ENCODE measurements at regions not wholly inside any gene's neighbourhood (a gene's known extent, or its start where the extent isn't known, plus 50 kb on each side); places are given as distances from the start of the nearest gene placed in this dataset.
A peak's percentile ranks its signal among the peaks of the same experiment; 100 is the strongest.

DNA sequence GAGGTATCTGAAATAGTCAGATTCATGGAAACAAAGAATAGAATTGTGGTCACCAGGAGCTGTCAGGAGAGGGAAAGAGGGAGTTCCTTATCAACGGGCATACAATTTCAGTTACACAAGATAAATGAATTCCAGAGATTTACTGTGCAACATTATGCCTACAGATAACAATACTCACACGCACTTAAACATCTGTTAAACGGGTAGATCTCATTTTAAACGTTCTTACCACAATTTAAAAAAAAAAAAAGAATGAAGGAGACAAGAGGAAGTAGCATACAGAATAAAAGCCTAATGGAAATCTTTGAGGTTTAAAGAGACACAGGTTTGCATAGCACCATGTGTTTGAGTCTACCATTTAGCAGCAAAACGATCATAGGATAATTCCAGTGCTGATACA lies 298.0 kb downstream of the DKK2 start:
- H3K36me3 Mint-ChIP-seq = no peaks in the 10 kb centered on the region
- H3K9me3 Mint-ChIP-seq = peaks cover 2% of the 10 kb centered on the region
- no peak overlapping the region for H3K4me3 Mint-ChIP-seq
- no peak for ATAC-seq (ENCODE audit: low read depth)
- H3K27ac Mint-ChIP-seq = no peak overlapping the region
- DNase-seq = no peak
- no peaks in the 10 kb centered on the region for H3K27me3 Mint-ChIP-seq
- no peaks in the 10 kb centered on the region for H3K4me1 Mint-ChIP-seq
- POLR2A ChIA-PET = no interaction called here

DNA sequence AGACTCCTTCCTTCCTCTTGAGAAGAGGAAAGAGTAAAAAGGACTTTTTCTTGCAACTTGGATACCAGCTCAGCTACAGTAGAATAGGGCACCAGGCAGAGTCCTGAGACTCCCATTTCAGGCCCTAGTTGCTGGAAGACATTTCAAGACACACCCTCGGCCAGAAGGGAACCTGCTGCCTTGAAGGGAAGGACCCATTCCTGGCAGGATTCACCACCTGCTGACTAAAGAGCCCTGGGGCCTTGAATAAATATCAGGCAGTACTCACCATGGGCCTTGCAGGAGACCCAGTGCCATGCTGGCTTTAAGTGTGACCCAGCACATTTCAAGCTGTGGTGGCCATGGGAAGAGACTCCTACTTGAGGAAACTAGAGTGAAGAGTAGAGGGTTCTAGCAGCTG lies 317.6 kb downstream of the DKK2 start:
- POLR2A ChIA-PET = no interaction called here
- no peak overlapping the region for H3K27ac Mint-ChIP-seq
- no peaks in the 10 kb centered on the region for H3K27me3 Mint-ChIP-seq
- no peak overlapping the region for H3K4me3 Mint-ChIP-seq
- no peak for ATAC-seq (ENCODE audit: low read depth)
- peaks cover 2% of the 10 kb centered on the region for H3K9me3 Mint-ChIP-seq
- H3K36me3 Mint-ChIP-seq = no peaks in the 10 kb centered on the region
- H3K4me1 Mint-ChIP-seq = no peaks in the 10 kb centered on the region
- DNase-seq = no peak

DNA sequence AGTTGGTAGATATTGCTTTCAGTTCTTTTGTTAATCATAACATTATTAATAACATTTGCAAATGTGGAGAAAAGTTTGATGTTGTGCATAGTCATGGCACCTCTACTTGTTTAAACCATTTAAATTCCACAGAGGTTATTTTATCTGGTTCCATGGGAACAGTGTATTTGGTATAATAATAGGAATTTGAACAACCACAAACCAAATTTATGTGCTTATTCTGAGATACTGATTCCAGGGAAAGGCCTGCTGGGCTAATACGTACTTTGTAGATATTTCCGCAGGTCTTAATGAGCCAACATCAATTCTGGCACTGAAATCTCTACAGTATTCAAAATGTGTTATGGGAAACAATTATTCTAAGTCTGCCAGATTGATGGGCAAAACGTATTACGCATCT lies 319.0 kb downstream of the DKK2 start:
- Mint-ChIP-seq H3K4me3 (no peak overlapping the region), H3K36me3 (no peaks in the 10 kb centered on the region), H3K27me3 (no peaks in the 10 kb centered on the region), H3K27ac (no peak overlapping the region), H3K9me3 (peaks cover 4% of the 10 kb centered on the region), H3K4me1 (no peaks in the 10 kb centered on the region)
- ATAC-seq (ENCODE audit: low read depth) (no peak), DNase-seq (no peak)
- POLR2A ChIA-PET = no interaction called here

DNA sequence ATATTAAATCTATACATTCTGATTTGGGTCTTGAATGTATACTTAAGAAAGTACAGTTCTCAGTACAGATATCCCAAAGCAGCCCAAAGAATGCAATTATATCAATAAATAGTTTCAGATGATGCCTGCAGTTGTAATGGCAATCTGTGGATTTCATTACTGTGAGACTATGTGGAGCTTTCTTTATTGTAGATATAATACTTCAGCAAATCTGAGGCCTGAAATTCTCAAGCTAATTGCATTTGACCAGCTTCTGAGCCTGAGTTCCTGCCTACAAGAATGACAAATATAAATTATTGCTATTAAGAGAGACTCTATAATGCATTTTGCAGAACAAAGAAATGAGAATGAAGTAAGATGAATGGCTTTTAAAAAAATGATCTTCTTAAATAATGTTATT lies 320.3 kb downstream of the DKK2 start:
- POLR2A ChIA-PET = no interaction called here
- Mint-ChIP-seq H3K4me3 (no peak overlapping the region), H3K4me1 (no peaks in the 10 kb centered on the region), H3K27ac (no peak overlapping the region), H3K36me3 (no peaks in the 10 kb centered on the region), H3K27me3 (no peaks in the 10 kb centered on the region), H3K9me3 (peaks cover 4% of the 10 kb centered on the region)
- ATAC-seq (ENCODE audit: low read depth) (no peak), DNase-seq (no peak)

DNA sequence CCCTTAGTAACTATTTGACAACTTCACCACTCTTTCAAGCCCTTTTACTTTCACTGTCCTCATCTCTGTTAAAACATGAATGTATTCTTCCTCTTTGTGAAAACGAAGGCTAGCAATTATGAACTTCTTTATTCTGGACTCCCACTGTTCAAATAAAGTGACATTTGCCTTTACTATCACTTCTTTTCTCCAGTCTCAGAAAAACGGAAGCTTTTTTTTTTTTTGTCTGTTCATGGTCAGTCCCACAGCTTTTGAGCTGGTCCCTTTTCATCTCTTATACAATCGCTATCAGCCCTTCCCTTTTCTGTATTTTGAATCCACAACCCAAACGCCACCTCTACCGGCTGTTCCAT lies 327.7 kb downstream of the DKK2 start:
- ATAC-seq (ENCODE audit: low read depth) = no peak
- DNase-seq = no peak
- H3K4me3 Mint-ChIP-seq = no peak overlapping the region
- H3K4me1 Mint-ChIP-seq = no peaks in the 10 kb centered on the region
- H3K36me3 Mint-ChIP-seq = no peaks in the 10 kb centered on the region
- H3K9me3 Mint-ChIP-seq = peaks cover under 1% of the 10 kb centered on the region
- H3K27ac Mint-ChIP-seq = no peak overlapping the region
- POLR2A ChIA-PET = no interaction called here
- H3K27me3 Mint-ChIP-seq = no peaks in the 10 kb centered on the region

DNA sequence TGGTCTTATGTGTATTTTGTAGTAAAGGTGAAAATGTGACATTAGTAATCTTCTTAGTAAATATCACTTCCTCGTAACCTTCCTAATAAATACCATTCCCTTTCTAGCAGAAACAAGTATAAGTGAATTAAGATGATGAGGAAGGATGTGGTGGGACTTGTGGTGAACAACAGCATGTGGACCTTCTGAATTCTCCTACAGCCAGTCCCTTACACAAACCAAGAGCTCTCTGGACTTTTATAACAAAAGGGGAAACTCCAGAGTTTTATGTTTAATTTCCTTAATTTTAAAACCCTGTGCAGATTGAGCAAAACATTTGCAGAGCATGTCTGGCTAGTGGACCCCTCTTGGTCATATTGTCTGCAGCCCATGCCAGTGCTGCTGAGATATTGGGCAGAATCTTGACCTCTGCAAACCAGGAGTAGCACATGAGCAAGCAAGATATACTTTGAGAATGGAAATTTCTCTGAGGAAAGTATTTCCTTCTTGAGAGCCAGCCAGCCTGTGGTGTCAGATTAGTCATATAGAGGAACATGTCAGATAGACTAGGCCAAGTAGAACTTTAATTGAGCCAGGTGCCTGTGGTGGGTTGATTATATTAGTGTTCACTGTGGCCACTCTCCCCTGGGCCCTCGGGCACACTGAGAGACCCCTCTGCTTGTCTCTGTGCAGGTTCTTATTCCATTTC lies 328.2 kb downstream of the DKK2 start:
- H3K27ac Mint-ChIP-seq = no peak overlapping the region

DNA sequence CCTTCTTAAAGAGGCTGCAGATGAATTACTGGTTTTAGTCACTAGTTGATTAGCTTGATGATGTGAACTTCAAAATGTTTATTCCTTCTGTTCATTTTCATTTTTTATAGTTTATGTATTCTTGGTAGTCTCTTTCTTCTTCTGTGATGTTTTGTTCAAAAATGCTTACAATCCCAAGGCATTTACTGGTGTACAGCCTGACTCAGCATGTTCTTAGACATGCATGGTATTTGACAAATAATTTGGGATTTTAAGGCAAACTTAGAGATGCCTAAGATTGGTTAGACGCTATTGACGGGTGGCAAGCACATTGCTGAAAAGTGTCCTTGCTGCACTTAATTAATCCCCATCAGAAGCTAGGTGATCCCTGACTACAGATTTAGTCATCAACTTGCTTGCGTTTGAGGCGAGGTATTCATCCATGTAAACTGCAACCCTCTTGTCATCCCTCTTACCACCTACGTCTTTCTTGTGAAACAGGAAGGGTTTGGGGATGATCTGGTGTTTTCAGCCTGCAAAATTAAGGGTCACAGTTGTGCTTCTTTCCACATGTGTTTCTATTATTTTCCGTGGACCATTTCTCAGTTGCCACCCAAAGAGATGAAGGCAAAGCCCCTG lies 331.8 kb downstream of the DKK2 start:
- POLR2A ChIA-PET = no interaction called here
- Mint-ChIP-seq H3K4me3 (no peak overlapping the region), H3K27me3 (no peaks in the 10 kb centered on the region)

More for the DNA sequence above, 328.2 kb downstream of the DKK2 start:
- H3K27me3 Mint-ChIP-seq = no peaks in the 10 kb centered on the region
- DNase-seq = no peak
- no peak overlapping the region for H3K4me3 Mint-ChIP-seq
- H3K9me3 Mint-ChIP-seq = peaks cover 1% of the 10 kb centered on the region
- no peaks in the 10 kb centered on the region for H3K4me1 Mint-ChIP-seq
- POLR2A ChIA-PET = no interaction called here
- no peaks in the 10 kb centered on the region for H3K36me3 Mint-ChIP-seq
- no peak for ATAC-seq (ENCODE audit: low read depth)

DNA sequence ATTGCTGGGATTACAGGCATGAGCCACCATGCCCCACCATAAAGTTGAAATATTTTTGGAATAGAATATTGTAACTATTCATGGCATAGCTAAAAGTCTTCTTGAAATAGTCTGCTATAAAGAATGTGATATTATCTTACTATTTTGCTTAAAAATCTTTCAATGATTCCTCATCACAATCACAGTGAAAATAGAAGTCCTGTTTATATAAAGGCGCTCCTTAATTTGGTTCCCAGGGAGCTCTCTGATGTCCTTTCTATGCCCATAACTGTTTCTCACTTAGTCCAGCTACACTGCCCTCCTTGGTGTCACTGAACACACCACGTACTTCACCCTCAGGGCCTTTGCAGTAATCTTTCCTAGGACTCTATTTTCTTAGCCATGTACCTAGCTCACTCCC lies 331.7 kb upstream of the GIMD1 start:
- no peak overlapping the region for H3K27ac Mint-ChIP-seq
- DNase-seq (no peak), ATAC-seq (ENCODE audit: low read depth) (no peak)
- no peaks in the 10 kb centered on the region for H3K36me3 Mint-ChIP-seq
- peaks cover 1% of the 10 kb centered on the region for H3K4me1 Mint-ChIP-seq
- POLR2A ChIA-PET = no interaction called here
- H3K4me3 Mint-ChIP-seq = no peak overlapping the region
- H3K9me3 Mint-ChIP-seq = peaks cover 4% of the 10 kb centered on the region
- H3K27me3 Mint-ChIP-seq = no peaks in the 10 kb centered on the region

More for the DNA sequence above, 331.8 kb downstream of the DKK2 start:
- no peaks in the 10 kb centered on the region for H3K4me1 Mint-ChIP-seq
- peaks cover 4% of the 10 kb centered on the region for H3K9me3 Mint-ChIP-seq
- ATAC-seq (ENCODE audit: low read depth) (no peak), DNase-seq (no peak)
- H3K27ac Mint-ChIP-seq = no peak overlapping the region
- no peaks in the 10 kb centered on the region for H3K36me3 Mint-ChIP-seq

DNA sequence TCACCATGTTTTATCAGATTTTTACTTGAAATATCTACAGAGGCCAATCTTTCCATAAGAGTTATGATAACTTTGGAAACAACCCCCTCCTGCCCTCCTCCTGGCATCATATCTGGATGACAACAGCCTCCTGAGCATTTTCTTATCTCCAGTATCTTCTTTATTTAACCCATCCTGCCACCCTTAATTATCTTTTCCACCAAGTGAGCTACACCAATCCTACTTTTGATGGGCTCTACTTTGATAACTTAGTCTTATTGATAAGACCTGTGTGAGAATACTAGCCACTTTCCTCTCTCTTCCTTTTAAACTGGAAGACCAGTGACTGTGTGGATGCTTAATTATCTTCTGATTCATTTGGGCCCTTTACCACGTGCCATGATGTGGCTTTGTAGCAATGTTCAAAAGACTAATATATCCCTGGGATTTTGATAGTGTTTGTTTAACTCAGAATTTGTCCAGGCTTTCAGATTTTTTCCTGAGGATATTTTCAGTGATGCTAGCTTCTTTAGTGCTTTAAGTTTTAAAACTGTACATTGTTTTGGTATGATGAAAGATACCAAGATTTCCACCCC lies 330.1 kb upstream of the GIMD1 start:
- Mint-ChIP-seq H3K27me3 (no peaks in the 10 kb centered on the region), H3K4me1 (peaks cover 6% of the 10 kb centered on the region), H3K9me3 (peaks cover 12% of the 10 kb centered on the region), H3K36me3 (no peaks in the 10 kb centered on the region), H3K4me3 (no peak overlapping the region), H3K27ac (no peak overlapping the region)
- ATAC-seq (ENCODE audit: low read depth) (no peak), DNase-seq (no peak)
- POLR2A ChIA-PET = no interaction called here

DNA sequence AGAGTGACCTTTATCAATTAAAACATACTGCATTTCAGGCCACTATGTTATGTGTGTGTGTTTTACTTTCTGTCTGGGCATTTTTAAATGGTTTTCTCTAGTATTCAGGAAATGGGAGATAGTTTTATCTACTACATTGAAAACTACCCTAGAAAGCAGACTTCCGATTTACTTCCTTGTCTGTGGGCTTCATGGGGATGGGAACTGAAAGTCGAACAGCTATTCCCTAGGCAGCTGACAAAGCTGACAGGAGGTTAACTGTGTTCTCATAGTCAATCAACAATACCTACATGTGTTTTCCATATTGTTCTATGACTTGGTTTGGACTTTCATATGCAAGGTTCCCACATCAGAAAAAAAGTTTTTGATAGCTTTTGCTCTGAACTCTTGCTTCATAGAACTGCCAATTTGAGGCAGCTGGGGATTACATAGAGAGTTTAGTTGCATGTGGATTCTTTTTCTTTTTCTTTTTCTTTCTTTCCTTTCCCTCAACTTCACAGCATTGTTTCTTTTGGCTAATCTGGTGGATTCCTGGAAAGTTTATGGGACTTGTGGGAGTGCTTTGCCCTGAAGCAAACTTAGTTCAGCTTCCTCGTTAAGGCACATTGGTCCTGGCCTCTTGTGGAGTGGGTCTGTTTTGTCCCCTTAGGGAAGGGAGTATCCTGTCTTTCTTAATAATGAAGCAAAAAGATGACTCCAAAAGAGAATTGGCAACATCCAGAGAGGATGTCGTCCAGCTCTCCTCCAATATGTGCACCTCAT lies 327.1 kb upstream of the GIMD1 start:
- no peak overlapping the region for H3K27ac Mint-ChIP-seq
- no peaks in the 10 kb centered on the region for H3K36me3 Mint-ChIP-seq
- ATAC-seq (ENCODE audit: low read depth) (no peak), DNase-seq (no peak)
- H3K9me3 Mint-ChIP-seq = peaks cover 8% of the 10 kb centered on the region
- H3K4me3 Mint-ChIP-seq = no peak overlapping the region
- POLR2A ChIA-PET = no interaction called here
- no peaks in the 10 kb centered on the region for H3K27me3 Mint-ChIP-seq
- H3K4me1 Mint-ChIP-seq = peaks cover 6% of the 10 kb centered on the region

DNA sequence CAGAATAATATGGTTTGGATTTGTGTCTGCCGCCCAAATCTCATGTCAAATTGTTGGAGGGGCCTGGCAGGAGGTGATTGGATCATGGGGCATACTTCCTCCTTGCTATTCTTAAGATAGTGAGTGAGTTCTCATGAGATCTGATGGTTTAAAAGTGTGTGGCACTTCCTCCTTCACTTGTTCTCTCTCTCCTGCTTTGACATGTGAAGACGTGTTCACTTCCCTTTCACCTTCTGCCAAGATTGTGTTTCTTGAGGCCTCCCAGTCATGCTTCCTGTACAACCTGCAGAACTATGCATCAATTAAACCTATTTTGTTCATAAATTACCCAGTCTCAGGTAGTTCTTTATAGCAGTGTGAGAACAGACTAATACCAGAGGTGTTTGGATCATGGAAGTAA lies 325.7 kb upstream of the GIMD1 start:
- ATAC-seq (ENCODE audit: low read depth) (no peak), DNase-seq (no peak)
- no peak overlapping the region for H3K4me3 Mint-ChIP-seq
- peaks cover 8% of the 10 kb centered on the region for H3K9me3 Mint-ChIP-seq
- POLR2A ChIA-PET = no interaction called here
- H3K4me1 Mint-ChIP-seq = peaks cover 11% of the 10 kb centered on the region
- no peaks in the 10 kb centered on the region for H3K36me3 Mint-ChIP-seq
- peak overlapping the region; percentile 36 for H3K27ac Mint-ChIP-seq
- H3K27me3 Mint-ChIP-seq = no peaks in the 10 kb centered on the region

DNA sequence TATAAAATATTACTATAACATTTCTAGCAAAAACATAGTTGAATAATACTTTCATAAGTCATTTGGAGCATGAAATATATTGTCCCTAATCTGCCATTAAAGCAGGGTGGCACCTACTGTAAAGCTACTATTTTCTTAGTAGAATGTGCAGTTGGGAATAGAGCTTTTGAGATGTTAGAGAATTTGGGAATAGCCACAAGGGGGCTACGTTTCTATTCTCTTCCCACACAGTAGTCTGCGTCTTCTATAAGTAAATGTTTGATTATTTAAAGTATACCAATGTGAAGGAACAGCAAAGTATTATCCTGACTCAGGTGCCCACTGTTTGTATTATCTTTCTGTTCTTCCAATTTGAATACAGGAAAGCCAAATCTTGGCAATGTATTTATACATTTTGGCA lies 323.2 kb upstream of the GIMD1 start:
- POLR2A ChIA-PET = no interaction called here
- peaks cover 11% of the 10 kb centered on the region for H3K4me1 Mint-ChIP-seq
- no peaks in the 10 kb centered on the region for H3K36me3 Mint-ChIP-seq
- H3K27me3 Mint-ChIP-seq = no peaks in the 10 kb centered on the region
- no peak overlapping the region for H3K4me3 Mint-ChIP-seq
- DNase-seq (no peak), ATAC-seq (ENCODE audit: low read depth) (no peak)
- H3K9me3 Mint-ChIP-seq = peaks cover 8% of the 10 kb centered on the region
- H3K27ac Mint-ChIP-seq = no peak overlapping the region

DNA sequence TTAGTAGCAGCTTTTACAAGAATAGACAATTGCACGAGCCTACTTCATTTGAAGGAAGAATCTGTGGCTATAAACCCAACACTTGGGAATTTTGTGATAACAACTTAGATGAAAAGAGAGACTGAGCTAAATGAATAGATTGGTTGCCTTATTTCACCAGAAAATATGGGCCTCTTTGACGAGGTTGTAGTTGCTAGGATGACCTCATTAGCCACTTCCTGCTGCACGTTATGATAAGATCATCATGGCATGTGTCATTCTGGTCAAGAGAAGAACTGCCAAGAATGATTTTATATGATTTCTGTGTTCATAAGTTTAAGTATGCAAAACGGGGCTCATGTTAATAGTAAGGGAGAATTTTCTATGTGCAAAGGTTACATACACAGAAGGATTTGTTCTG lies 321.9 kb upstream of the GIMD1 start:
- Mint-ChIP-seq H3K36me3 (no peaks in the 10 kb centered on the region), H3K9me3 (peaks cover 12% of the 10 kb centered on the region), H3K4me3 (no peak overlapping the region), H3K27me3 (no peaks in the 10 kb centered on the region), H3K27ac (no peak overlapping the region), H3K4me1 (peaks cover 10% of the 10 kb centered on the region)
- DNase-seq = no peak
- POLR2A ChIA-PET = no interaction called here
- no peak for ATAC-seq (ENCODE audit: low read depth)

DNA sequence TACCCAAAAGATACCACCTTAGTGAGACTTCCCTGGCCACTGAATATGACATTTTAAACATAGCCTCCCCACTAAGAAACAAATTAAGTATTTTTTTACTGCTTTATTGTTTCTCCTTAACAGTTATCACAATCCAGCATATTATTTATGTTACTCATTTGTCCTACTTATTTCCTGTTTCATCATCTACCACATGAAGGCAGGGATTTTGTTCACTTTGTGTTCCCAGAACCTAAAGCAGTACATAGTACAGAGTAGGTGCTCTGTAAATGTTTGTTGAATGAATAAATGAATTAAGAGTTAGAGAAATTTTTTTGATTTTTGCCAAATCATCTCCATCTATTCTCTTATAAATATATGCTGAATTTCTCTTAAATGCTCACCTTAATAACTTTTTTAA lies 318.4 kb upstream of the GIMD1 start:
- POLR2A ChIA-PET = no interaction called here
- DNase-seq (no peak), ATAC-seq (ENCODE audit: low read depth) (no peak)
- Mint-ChIP-seq H3K4me3 (no peak overlapping the region), H3K27ac (no peak overlapping the region), H3K36me3 (no peaks in the 10 kb centered on the region), H3K27me3 (no peaks in the 10 kb centered on the region), H3K9me3 (peaks cover 7% of the 10 kb centered on the region), H3K4me1 (peaks cover 5% of the 10 kb centered on the region)

All from activated naive CD8-positive, alpha-beta T cell treated with anti-CD3 and anti-CD28 coated beads, Interleukin-2, amount 10 ng/mL, durations not matched to agents 7 days and 5 days (primary cell).